ENCODE measurements at regions not wholly inside any gene's neighbourhood (a gene's known extent, or its start where the extent isn't known, plus 50 kb on each side); places are given as distances from the start of the nearest gene placed in this dataset.
"Not testable (repeated sequence)": the region's sequence is repeated elsewhere in the genome, so short reads cannot be mapped to it uniquely, and the experiment has no call there.

DNA sequence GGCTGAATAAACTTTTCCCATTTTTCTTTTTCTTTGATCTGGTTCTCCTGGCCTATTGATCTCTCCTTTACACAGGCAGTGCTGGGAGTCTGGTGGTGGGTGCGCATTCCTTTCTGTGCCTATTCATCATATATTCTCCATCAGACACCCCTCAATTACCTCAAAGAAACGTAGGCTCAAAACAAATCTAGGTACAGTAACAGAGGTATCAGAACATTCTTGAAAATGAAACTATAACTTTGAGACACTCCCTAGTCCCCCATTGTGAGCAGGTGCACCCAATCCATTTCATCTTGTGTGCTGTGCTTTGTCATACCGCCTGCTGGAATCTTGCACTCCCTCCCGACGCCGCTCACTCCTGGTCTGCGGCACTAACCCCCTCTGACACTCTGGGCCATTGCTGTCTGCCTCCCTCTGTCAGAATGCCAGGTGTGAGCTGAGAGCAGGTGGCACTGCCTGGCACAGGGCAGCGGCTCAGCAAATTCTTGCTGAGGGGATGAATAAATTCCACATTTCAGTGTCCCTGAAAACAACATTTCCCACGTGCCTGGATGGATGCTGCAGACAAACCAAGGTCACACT, 303.4 kb upstream of the EXOC2 start:
- DNase-seq (ENCODE audit: extremely low read depth, low read depth) = no peak
- TF ChIP-seq CTCF (IDR thresholded peaks at IDR 0.05; ENCODE audit: low read depth, low read length) = no peak

DNA sequence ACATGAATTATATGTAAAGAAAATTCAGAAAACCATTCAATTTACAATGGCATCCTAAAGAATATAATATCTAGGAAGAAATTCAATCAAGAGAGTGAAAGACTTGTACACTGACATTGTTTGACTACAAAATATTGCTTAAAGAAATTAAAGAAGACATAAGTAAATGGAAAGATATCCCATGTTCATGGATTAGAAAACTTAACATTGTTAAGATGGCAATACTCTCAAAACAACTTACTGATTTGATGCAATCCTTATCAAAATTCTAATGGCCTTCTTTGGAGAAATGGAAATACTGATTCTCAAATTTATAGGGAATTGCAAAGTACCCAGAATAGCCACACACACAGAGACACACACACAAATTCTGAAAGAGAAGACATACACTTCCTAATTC, 298.3 kb upstream of the EXOC2 start:
- no peak for TF ChIP-seq CTCF (IDR thresholded peaks at IDR 0.05; ENCODE audit: low read depth, low read length)
- no peak for DNase-seq (ENCODE audit: extremely low read depth, low read depth)

GRCh38 chr6:984031-984430, 291.1 kb upstream of the EXOC2 start:
- DNase-seq (ENCODE audit: extremely low read depth, low read depth) = no peak
- TF ChIP-seq CTCF (IDR thresholded peaks at IDR 0.05; ENCODE audit: low read depth, low read length) = no peak

DNA sequence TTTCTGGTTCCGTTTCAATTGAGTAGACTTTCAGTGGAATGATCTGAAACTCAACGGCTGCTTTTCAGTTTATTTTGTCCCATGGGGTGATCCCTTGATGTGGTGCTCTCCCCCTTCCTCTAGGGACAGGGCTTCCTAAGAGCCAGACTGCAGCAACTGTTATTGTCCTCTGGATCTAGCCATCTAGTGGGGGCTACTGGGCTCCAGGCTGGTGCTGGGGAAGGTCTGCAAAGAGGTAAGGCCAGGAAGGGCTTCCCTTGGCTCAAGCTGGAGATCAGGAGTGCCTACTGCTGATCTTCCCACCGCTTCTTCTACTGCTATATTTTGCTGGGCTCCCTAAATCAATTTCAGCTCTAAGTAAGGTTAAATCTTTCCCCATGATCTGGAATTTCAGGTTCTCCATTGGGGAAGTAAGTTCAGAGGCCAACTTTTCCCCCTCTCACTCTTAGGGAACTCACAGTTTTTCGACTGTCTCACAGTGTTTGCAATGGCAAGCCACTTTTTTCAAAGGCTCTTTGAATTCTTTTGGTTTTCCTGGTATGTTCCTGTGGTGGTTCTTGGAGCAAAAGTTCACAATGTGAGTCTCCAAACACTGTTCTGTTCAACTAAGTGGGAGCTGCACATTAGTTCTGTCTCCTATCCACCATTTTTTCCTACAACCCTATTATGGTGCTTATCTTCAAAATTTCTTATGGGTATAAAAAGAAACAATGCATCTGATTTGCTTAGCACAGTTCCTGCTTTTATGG, 286.2 kb upstream of the EXOC2 start:
- no peak for DNase-seq (ENCODE audit: extremely low read depth, low read depth)
- no peak for TF ChIP-seq CTCF (IDR thresholded peaks at IDR 0.05; ENCODE audit: low read depth, low read length)

DNA sequence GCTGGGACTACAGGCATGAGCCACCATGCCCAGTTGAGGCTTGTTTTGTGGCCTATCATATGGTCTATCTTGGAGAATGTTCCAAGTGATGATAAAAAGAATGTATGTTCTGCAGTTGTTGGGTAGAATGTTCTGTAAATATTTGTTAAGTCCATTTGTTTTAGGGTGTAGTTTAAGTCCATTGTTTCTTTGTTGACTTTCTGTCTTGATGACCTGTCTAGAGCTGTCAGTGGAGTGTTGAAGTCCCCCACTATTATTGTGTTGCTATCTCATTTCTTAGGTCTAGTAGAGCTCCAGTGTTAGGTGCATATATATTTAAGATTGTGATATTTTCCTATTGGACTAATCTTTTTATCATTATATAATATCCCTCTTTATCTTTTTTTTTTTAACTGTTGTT, 284.3 kb upstream of the EXOC2 start:
- DNase-seq (ENCODE audit: extremely low read depth, low read depth) = not testable (repeated sequence)

DNA sequence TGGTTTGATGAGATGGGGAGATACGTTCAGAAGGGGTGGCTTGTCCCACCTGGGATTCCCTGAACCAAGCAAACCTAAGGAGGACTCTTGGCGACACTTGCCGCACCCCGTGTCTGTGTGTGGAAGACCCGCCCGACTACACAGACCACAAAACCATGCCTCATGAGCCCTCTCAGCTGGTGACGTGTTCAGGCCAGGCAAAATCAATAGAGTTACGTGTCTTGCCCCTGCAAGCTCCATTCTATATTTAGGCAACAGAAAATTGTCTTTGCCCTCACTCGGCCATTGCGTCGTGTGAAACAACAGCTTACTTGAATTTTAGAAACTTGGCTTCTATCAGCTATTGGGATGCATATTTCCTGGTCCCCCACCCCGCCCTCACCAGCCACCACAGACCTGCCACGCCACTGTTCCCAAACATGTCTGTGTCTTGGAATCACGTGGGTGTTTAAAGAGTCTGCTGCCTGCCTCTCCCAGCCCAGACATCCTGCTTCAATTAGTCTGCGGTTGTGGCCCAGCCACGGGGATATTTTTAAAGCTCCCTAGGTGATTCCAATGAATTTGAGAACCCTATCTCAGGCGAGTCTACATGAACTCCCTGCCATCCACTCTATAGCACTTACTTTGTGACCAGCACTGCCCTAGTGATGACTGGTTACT, 279.2 kb upstream of the EXOC2 start:
- TF ChIP-seq CTCF (IDR thresholded peaks at IDR 0.05; ENCODE audit: low read depth, low read length) = no peak
- DNase-seq (ENCODE audit: extremely low read depth, low read depth) = no peak

DNA sequence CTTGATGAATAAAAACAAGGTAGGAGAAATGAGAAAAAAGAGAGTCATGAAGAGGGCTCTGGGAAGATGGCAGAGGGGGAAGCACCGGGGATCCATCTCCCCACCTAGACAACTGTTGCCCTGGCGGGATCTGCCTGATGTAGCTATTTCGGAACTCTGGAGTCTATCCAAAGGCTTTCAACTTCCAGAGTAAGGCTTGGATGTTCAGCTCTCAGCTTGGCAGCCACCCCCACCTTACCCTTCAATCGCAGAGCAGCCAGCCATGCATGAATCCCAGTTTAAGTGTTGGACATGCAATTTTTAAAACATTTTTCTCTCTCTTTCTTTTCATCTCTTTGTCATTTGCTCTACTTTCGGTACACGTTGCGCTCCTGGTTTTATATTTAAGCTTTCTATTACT, 275.9 kb upstream of the EXOC2 start:
- no peak for DNase-seq (ENCODE audit: extremely low read depth, low read depth)
- no peak for TF ChIP-seq CTCF (IDR thresholded peaks at IDR 0.05; ENCODE audit: low read depth, low read length)
